Stomach (tissue), 8 donors: ENCODE measurements at regions not wholly inside any gene's neighbourhood (a gene's known extent, or its start where the extent isn't known, plus 50 kb on each side); places are given as distances from the start of the nearest gene placed in this dataset.

ENCODE experiments used
- DNase-seq, 2 donors: peaks; one replicate each; pipeline versions ENCODE4 v3.0.0 to v3.0.0-alpha.2; 2013 to 2019
- H3K27ac ChIP-seq, 5 donors: fragments of 200-600 bp in 4 of 5; sonication (generic) in 4 of 5; one replicate each; pipeline ENCODE4 v1.5.1; 2013 to 2019; ENCODE audit warnings: mild to moderate bottlenecking in 1 of 5, moderate library complexity in 1 of 5
- H3K27me3 ChIP-seq, 3 donors: fragments of 200-600 bp; sonication (generic); one replicate each; pipeline ENCODE4 v1.5.1; 2017 to 2019; ENCODE audit warnings: mixed run types in 1 of 3
- H3K36me3 ChIP-seq, 4 donors: fragments of 200-600 bp; sonication (generic); 1 replicate in 3 of 4; 2 replicates in 1 of 4; pipeline ENCODE4 v1.5.1; 2016 to 2019
- H3K4me1 ChIP-seq, 4 donors: fragments of 200-600 bp; sonication (generic); one replicate each; pipeline ENCODE4 v1.5.1; 2016 to 2019
- H3K4me3 ChIP-seq, 4 donors: fragments of 200-600 bp; sonication (generic) in 3 of 4; one replicate each; pipeline ENCODE4 v1.5.1; 2016 to 2019; ENCODE audit warnings: mild to moderate bottlenecking in 1 of 4
- H3K9me3 ChIP-seq, 4 donors: fragments of 200-600 bp; sonication (generic); one replicate each; pipeline ENCODE4 v1.5.1; 2016 to 2019
- CTCF ChIP-seq, 7 experiments: fragments of 450-650 bp in 4 of 7; fragments of 200-600 bp in 3 of 7; sonication (generic) in 3 of 7; IDR thresholded peaks; one replicate each; pipeline ENCODE4 v1.5.1; 2016 to 2019; ENCODE audit warnings: antibody characterized with exemption in 7 of 7, control low read depth in 2 of 7, mild to moderate bottlenecking in 1 of 7
- EP300 ChIP-seq: sonication (generic); formaldehyde crosslinking; IDR thresholded peaks from one replicate; pipeline ENCODE4 v1.6.1; 2017; ENCODE audit warnings: antibody characterized with exemption
- POLR2A ChIP-seq, 4 donors: fragments of 450-650 bp; IDR thresholded peaks; one replicate each; pipeline ENCODE4 v1.6.1; 2016; ENCODE audit warnings: antibody characterized with exemption in 4 of 4, control low read depth in 2 of 4, mild to moderate bottlenecking in 1 of 4, moderate library complexity in 1 of 4
- POLR2AphosphoS5 ChIP-seq, 3 donors: sonication (generic); formaldehyde crosslinking; IDR thresholded peaks; one replicate each; pipeline ENCODE4 v1.6.1; 2016; ENCODE audit warnings: antibody characterized with exemption in 3 of 3
- WGBS, 5 donors: extraction: QIAGEN DNeasy Blood & Tissue Kit in 3 of 5; methylation state at CpG; one replicate each; pipeline versions ENCODE4 v1.1.5 to v1.1.7; 2013 to 2018; 5-methylcytosine and 5-hydroxymethylcytosine counted together
- intact Hi-C: fragments of 100-400 bp; cut with DNase I; formaldehyde crosslinking; loops from one replicate; pipeline ENCODE4 v1.15.1; 2023; ENCODE audit warnings: low total_unique reads
- donor health status: healthy with polysubstance abuse.
- donor health status: Bipolar disorder and iron deficiency.
- donor health status: healthy.

- H3K36me3 ChIP-seq, result no peaks in the 10 kb centered on the region
- no peak overlapping the region for H3K27ac ChIP-seq
- 81 to 91% (median 85%) methylated on average over 3 of the region's 3 CpGs for WGBS, 5 donors
- H3K4me1 ChIP-seq, result no peaks in the 10 kb centered on the region
- H3K4me3 ChIP-seq, result no peak overlapping the region
- no peak for TF ChIP-seq POLR2A (IDR thresholded peaks at IDR 0.05)
- DNase-seq, result no peak
- H3K27me3 ChIP-seq, result no peaks in the 10 kb centered on the region
- intact Hi-C loops, result no loop called here
- H3K9me3 ChIP-seq, result no peaks in the 10 kb centered on the region
Observed at GRCh38 chr12:115413626-115414025, 729.7 kb upstream of the TBX3 start.

- Histone ChIP-seq H3K9me3 (no peaks in the 10 kb centered on the region), H3K27ac (no peak overlapping the region), H3K4me3 (no peak overlapping the region), H3K4me1 (no peaks in the 10 kb centered on the region), H3K36me3 (no peaks in the 10 kb centered on the region), H3K27me3 (no peaks in the 10 kb centered on the region)
- DNase-seq, result no peak
- 81 to 89% (median 84%) methylated on average over 3 of the region's 3 CpGs for WGBS, 5 donors
- intact Hi-C loops, result no loop called here
- TF ChIP-seq POLR2A (IDR thresholded peaks at IDR 0.05) (no peak), CTCF (IDR thresholded peaks at IDR 0.05) (no peak), POLR2AphosphoS5 (IDR thresholded peaks at IDR 0.05) (no peak), EP300 (no peak)
Observed at GRCh38 chr12:115412831-115413230, 728.9 kb upstream of the TBX3 start.

- no peak overlapping the region for H3K4me3 ChIP-seq
- H3K27ac ChIP-seq, result no peak overlapping the region
- DNase-seq, result no peak
- TF ChIP-seq POLR2AphosphoS5 (IDR thresholded peaks at IDR 0.05) (no peak), EP300 (no peak), POLR2A (IDR thresholded peaks at IDR 0.05) (no peak), CTCF (IDR thresholded peaks at IDR 0.05) (no peak)
- H3K36me3 ChIP-seq, result no peaks in the 10 kb centered on the region
- intact Hi-C loops, result no loop called here
- 67 to 82% (median 77%) methylated on average over 7 of the region's 7 CpGs for WGBS, 5 donors
- H3K27me3 ChIP-seq, result no peaks in the 10 kb centered on the region
- H3K9me3 ChIP-seq, result no peaks in the 10 kb centered on the region
- no peaks in the 10 kb centered on the region for H3K4me1 ChIP-seq
Observed at GRCh38 chr12:115411121-115411520, 727.1 kb upstream of the TBX3 start.

- no peaks in the 10 kb centered on the region for H3K36me3 ChIP-seq
Observed at GRCh38 chr12:115408642-115409041, 724.7 kb upstream of the TBX3 start.

GRCh38 chr12:115407723-115408122, 723.7 kb upstream of the TBX3 start:
- H3K4me1 ChIP-seq, result no peaks in the 10 kb centered on the region
- no peak overlapping the region for H3K4me3 ChIP-seq
- no peak for DNase-seq
- intact Hi-C loops, result no loop called here
- no peak overlapping the region for H3K27ac ChIP-seq
- no peaks in the 10 kb centered on the region for H3K27me3 ChIP-seq
- no peaks in the 10 kb centered on the region for H3K36me3 ChIP-seq
- TF ChIP-seq POLR2A (IDR thresholded peaks at IDR 0.05), result no peak
- TF ChIP-seq POLR2AphosphoS5 (IDR thresholded peaks at IDR 0.05), result no peak
- TF ChIP-seq EP300, result no peak
- TF ChIP-seq CTCF (IDR thresholded peaks at IDR 0.05), result no peak
- no peaks in the 10 kb centered on the region for H3K9me3 ChIP-seq

More at GRCh38 chr12:115408642-115409041, 724.7 kb upstream of the TBX3 start:
- TF ChIP-seq CTCF (IDR thresholded peaks at IDR 0.05) (no peak), EP300 (no peak), POLR2A (IDR thresholded peaks at IDR 0.05) (no peak)
- H3K4me3 ChIP-seq, result no peak overlapping the region
- WGBS, 5 donors, result 91 to 98% (median 96%) methylated on average over 3 of the region's 3 CpGs
- no peaks in the 10 kb centered on the region for H3K9me3 ChIP-seq
- H3K27me3 ChIP-seq, result no peaks in the 10 kb centered on the region
- H3K27ac ChIP-seq, result no peak overlapping the region
- intact Hi-C loops, result no loop called here
- DNase-seq, result no peak
- no peaks in the 10 kb centered on the region for H3K4me1 ChIP-seq
